CD4-positive, alpha-beta memory T cell (primary cell): ENCODE measurements at regions not wholly inside any gene's neighbourhood (a gene's known extent, or its start where the extent isn't known, plus 50 kb on each side); places are given as distances from the start of the nearest gene placed in this dataset.
"Not testable (repeated sequence)": the region's sequence is repeated elsewhere in the genome, so short reads cannot be mapped to it uniquely, and the experiment has no call there.

Experiments used
- CTCF ChIA-PET: fragments of 350-600 bp; sonication (Branson Sonifier 250); formaldehyde crosslinking; loops from one replicate; lab custom pipeline; 2021; ENCODE audit warnings: inconsistent platforms; ENCODE audit not compliant: partially characterized antibody; lab: Charles Lee
- POLR2A ChIA-PET: fragments of 350-600 bp; sonication (Branson Sonifier 250); formaldehyde crosslinking; loops from one replicate; lab custom pipeline; 2021; ENCODE audit not compliant: partially characterized antibody; lab: Charles Lee
- DNase-seq, 5 donors: peaks; one replicate each; pipeline versions ENCODE4 v3.0.0 to v3.0.0-alpha.2; 2020 to 2022; ENCODE audit warnings: mixed read lengths in 1 of 5
- H3K27ac ChIP-seq: one replicate; pipeline ENCODE4 v1.7.0; 2013; ENCODE audit warnings: low read depth, low read length
- H3K27me3 ChIP-seq: 2 replicates; pipeline ENCODE4 v1.7.0; 2013; ENCODE audit warnings: mild to moderate bottlenecking, low read length, moderate library complexity; ENCODE audit not compliant: insufficient read depth
- H3K36me3 ChIP-seq: 2 replicates; pipeline ENCODE4 v1.7.0; 2013; ENCODE audit warnings: mild to moderate bottlenecking, low read length, moderate library complexity; ENCODE audit not compliant: insufficient read depth
- H3K4me1 ChIP-seq: 2 replicates; pipeline ENCODE4 v1.7.0; 2013; ENCODE audit warnings: mild to moderate bottlenecking, low read length, moderate library complexity; ENCODE audit not compliant: insufficient read depth
- H3K4me3 ChIP-seq, 2 donors: one replicate each; pipeline ENCODE4 v1.7.0; 2013; ENCODE audit warnings: low read length in 2 of 2, mild to moderate bottlenecking in 1 of 2
- H3K9me3 ChIP-seq, 2 donors: one replicate each; pipeline ENCODE4 v1.7.0; 2013; ENCODE audit warnings: low read length in 2 of 2, control low read depth in 1 of 2; ENCODE audit not compliant: control insufficient read depth in 1 of 2
- H3K27ac Mint-ChIP-seq, 7 donors: one replicate each; pipeline ENCODE4 v1.8.0; 2020 to 2021; ENCODE audit warnings: mixed read lengths in 7 of 7, mild to moderate bottlenecking in 6 of 7, inconsistent platforms in 3 of 7, moderate library complexity in 3 of 7
- H3K27me3 Mint-ChIP-seq, 2 donors: one replicate each; pipeline ENCODE4 v1.8.0; 2020 to 2021; ENCODE audit warnings: mixed read lengths in 2 of 2
- H3K36me3 Mint-ChIP-seq, 2 donors: one replicate each; pipeline ENCODE4 v1.8.0; 2020 to 2021; ENCODE audit warnings: mixed read lengths in 2 of 2, inconsistent platforms in 1 of 2, mild to moderate bottlenecking in 1 of 2
- H3K4me1 Mint-ChIP-seq, 4 donors: one replicate each; pipeline ENCODE4 v1.8.0; 2020 to 2021; ENCODE audit warnings: mixed read lengths in 4 of 4, mild to moderate bottlenecking in 1 of 4
- H3K4me3 Mint-ChIP-seq, 8 donors: one replicate each; pipeline ENCODE4 v1.8.0; 2020 to 2021; ENCODE audit warnings: mixed read lengths in 8 of 8, mild to moderate bottlenecking in 7 of 8, moderate library complexity in 6 of 8, inconsistent platforms in 3 of 8
- H3K9me3 Mint-ChIP-seq, 8 donors: one replicate each; pipeline ENCODE4 v1.8.0; 2020 to 2021; ENCODE audit warnings: mixed read lengths in 8 of 8, mild to moderate bottlenecking in 5 of 8, inconsistent platforms in 3 of 8, moderate library complexity in 1 of 8
- intact Hi-C: fragments of 100-400 bp; cut with micrococcal nuclease; formaldehyde crosslinking; loops from one replicate; pipeline ENCODE4 v1.15.1; 2023

DNA sequence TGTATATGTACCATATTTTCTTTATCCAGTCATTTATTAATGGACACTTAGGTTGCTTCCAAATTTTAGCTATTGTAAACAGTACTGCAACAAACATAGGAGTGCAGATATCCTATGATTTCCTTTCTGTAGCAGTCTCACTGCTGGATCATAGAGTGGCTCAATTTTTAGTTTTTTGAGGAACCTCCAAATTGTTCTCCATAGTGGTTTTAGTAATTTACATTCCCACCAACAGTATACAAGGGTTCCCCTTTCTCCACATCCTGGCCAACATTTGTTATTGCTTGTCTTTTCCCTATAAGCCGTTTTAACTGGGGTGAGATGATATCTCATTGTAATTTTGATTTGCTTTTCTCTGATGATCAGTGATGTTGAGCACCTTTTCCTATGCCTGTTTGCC, 114.3 kb downstream of the TMEM17 start:
- Mint-ChIP-seq H3K4me1 (no peaks in the 10 kb centered on the region), H3K27ac (no peak overlapping the region), H3K27me3 (peaks cover 3 to 11% of the 10 kb centered on the region in 2 donors), H3K9me3 (peaks cover 0 to 7% (median under 1%) of the 10 kb centered on the region in 8 donors), H3K4me3 (no peak overlapping the region), H3K36me3 (no peaks in the 10 kb centered on the region)
- CTCF ChIA-PET = no interaction called here
- intact Hi-C loops = no loop called here
- no peaks in the 10 kb centered on the region for H3K36me3 ChIP-seq
- H3K9me3 ChIP-seq = no peaks in the 10 kb centered on the region
- POLR2A ChIA-PET = no interaction called here
- DNase-seq = no peak
- H3K4me1 ChIP-seq = no peaks in the 10 kb centered on the region
- H3K27me3 ChIP-seq = no peaks in the 10 kb centered on the region
- H3K27ac ChIP-seq = no peak overlapping the region
- no peak overlapping the region for H3K4me3 ChIP-seq

DNA sequence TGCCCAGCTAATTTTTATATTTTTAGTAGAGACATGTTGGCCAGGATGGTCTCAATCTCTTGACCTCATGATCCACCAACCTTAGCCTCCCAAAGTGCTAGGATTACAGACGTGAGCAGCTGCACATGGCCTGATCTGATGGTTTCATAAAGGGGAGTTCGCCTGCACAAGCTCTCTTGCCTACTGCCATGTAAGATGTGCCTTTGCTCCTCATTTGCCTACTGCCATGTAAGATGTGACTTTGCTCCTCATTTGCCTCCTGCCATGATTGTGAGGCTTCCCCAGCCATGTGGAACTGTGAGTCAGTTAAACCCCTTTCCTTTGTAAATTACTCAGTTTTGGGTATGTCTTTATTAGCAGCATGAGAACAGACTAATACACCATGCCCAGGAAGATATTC, 119.6 kb downstream of the TMEM17 start:
- H3K4me3 Mint-ChIP-seq, intact Hi-C loops, H3K4me3 ChIP-seq, H3K9me3 ChIP-seq, H3K27ac ChIP-seq, H3K27me3 ChIP-seq, DNase-seq, H3K4me1 ChIP-seq, H3K36me3 ChIP-seq, H3K27ac Mint-ChIP-seq, H3K36me3 Mint-ChIP-seq, POLR2A ChIA-PET, CTCF ChIA-PET, H3K27me3 Mint-ChIP-seq, H3K4me1 Mint-ChIP-seq: not testable (repeated sequence)
- peaks cover 2 to 11% (median 4%) of the 10 kb centered on the region in 8 donors for H3K9me3 Mint-ChIP-seq

DNA sequence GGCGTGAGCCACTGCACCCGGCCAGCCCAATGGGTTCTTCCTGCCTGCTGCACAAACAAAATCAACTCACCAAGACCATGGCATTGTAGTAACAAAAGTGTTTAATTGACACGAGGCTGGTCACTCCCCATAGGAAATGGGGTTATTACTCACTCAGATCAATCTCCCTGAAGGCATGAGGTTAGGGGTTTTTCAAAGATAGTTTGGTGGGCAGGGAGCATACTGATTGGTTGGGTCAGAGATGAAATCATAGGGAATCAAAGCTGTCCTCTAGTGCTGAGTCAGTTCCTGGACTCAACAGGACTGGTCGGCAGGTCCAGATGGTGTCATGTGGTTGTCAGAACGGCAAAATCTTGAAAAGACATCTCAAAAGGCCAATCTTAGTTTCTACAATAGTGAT, 122.1 kb downstream of the TMEM17 start:
- H3K27ac Mint-ChIP-seq = no peak overlapping the region
- H3K9me3 Mint-ChIP-seq = peaks cover 2 to 11% (median 4%) of the 10 kb centered on the region in 8 donors
- H3K27ac ChIP-seq = no peak overlapping the region
- DNase-seq = no peak
- H3K4me1 ChIP-seq = no peaks in the 10 kb centered on the region
- H3K4me3 ChIP-seq = no peak overlapping the region
- peaks cover 0 to 3% of the 10 kb centered on the region in 2 donors for H3K27me3 Mint-ChIP-seq
- H3K4me1 Mint-ChIP-seq = peaks cover 0 to 2% (median 0%) of the 10 kb centered on the region in 4 donors
- H3K36me3 ChIP-seq = no peaks in the 10 kb centered on the region
- H3K36me3 Mint-ChIP-seq = no peaks in the 10 kb centered on the region
- POLR2A ChIA-PET = no interaction called here
- CTCF ChIA-PET = no interaction called here
- no peak overlapping the region for H3K4me3 Mint-ChIP-seq
- H3K9me3 ChIP-seq = no peaks in the 10 kb centered on the region
- intact Hi-C loops = no loop called here
- no peaks in the 10 kb centered on the region for H3K27me3 ChIP-seq

DNA sequence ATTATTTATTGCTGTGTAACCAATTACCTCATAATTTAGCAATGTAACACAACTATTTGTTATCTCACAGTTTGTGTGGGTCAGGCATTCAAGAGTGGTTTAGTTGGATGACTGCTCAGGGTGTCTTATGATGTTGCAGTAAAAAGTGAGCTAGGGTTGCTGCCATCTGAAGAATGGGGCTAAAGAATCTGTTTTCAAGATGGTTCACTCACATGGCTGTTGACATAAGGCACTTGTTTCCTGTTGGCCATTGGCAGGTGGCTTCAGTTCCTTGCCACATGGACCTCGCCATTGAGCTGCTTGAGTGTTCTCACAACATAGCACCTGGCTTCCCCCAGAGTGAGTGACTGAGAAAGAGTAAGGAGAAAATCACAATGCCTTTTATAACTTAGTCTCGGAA, 123.2 kb downstream of the TMEM17 start:
- Histone ChIP-seq H3K27me3 (no peaks in the 10 kb centered on the region), H3K36me3 (no peaks in the 10 kb centered on the region), H3K27ac (no peak overlapping the region), H3K4me3 (no peak overlapping the region), H3K4me1 (no peaks in the 10 kb centered on the region), H3K9me3 (no peaks in the 10 kb centered on the region)
- intact Hi-C loops = no loop called here
- no peak for DNase-seq
- Mint-ChIP-seq H3K9me3 (peaks cover 2 to 11% (median 4%) of the 10 kb centered on the region in 8 donors), H3K4me3 (no peak overlapping the region), H3K4me1 (peaks cover 0 to 2% (median 0%) of the 10 kb centered on the region in 4 donors), H3K27ac (no peak overlapping the region), H3K36me3 (no peaks in the 10 kb centered on the region), H3K27me3 (peaks cover 0 to 2% of the 10 kb centered on the region in 2 donors)
- ChIA-PET CTCF (no interaction called here), POLR2A (no interaction called here)

DNA sequence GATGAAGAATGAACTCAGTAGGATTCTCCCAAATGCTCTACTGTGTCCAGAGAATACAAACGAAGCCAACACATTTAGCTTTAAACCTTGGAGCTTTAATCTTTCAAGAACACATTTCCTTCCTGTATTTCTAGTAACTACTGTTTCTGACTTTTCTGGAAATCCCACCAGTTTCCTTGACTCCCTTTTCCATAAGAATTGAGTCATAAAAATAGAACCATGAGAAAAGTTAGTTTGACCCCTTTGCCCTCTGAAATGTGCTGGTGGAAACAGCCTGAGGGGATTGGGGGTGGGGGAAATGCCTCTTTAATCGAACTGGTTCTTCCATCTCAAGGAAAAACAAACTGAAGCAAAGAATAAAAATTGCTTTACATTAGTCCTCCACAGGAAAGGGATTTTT, 123.9 kb downstream of the TMEM17 start:
- peak overlapping the region in 1 of 7 donors; percentile 22 for H3K27ac Mint-ChIP-seq

DNA sequence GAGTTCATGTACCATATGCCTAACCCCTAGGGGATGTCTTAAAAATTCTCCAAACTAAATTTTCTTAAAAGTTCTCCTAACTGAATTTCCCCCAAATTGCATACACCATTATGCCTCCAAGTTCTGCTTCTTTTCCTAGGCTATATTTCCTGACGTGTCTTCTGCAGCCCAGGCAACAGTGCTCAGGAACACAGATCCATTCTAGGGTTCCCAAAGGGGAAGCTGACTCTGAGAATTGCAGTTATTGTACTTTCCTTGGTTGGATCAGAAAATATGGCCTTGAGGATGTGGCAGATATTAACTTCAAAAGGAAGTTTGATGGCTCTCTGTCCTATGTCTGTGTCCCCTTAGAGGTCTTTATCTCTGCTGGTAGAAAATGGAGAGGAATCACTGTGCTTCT, 124.3 kb downstream of the TMEM17 start:
- H3K4me3 ChIP-seq = no peak overlapping the region
- Mint-ChIP-seq H3K36me3 (no peaks in the 10 kb centered on the region), H3K27me3 (peaks cover 0 to 2% of the 10 kb centered on the region in 2 donors), H3K4me3 (no peak overlapping the region), H3K4me1 (peaks cover 0 to 2% (median 0%) of the 10 kb centered on the region in 4 donors), H3K27ac (peak overlapping the region in 1 of 7 donors; percentile 22), H3K9me3 (peaks cover 2 to 8% (median 3%) of the 10 kb centered on the region in 8 donors)
- no peaks in the 10 kb centered on the region for H3K36me3 ChIP-seq
- no peaks in the 10 kb centered on the region for H3K27me3 ChIP-seq
- no peaks in the 10 kb centered on the region for H3K4me1 ChIP-seq
- DNase-seq = no peak
- ChIA-PET POLR2A (no interaction called here), CTCF (no interaction called here)
- no peaks in the 10 kb centered on the region for H3K9me3 ChIP-seq
- no peak overlapping the region for H3K27ac ChIP-seq
- intact Hi-C loops = no loop called here

More for the DNA sequence above, 123.9 kb downstream of the TMEM17 start:
- H3K4me3 ChIP-seq = no peak overlapping the region
- H3K36me3 Mint-ChIP-seq = no peaks in the 10 kb centered on the region
- H3K27me3 ChIP-seq = no peaks in the 10 kb centered on the region
- H3K27me3 Mint-ChIP-seq = peaks cover 0 to 2% of the 10 kb centered on the region in 2 donors
- H3K27ac ChIP-seq = no peak overlapping the region
- no peaks in the 10 kb centered on the region for H3K9me3 ChIP-seq
- peaks cover 2 to 9% (median 4%) of the 10 kb centered on the region in 8 donors for H3K9me3 Mint-ChIP-seq
- intact Hi-C loops = no loop called here
- no peaks in the 10 kb centered on the region for H3K4me1 ChIP-seq
- peaks cover 0 to 2% (median 0%) of the 10 kb centered on the region in 4 donors for H3K4me1 Mint-ChIP-seq
- ChIA-PET CTCF (no interaction called here), POLR2A (no interaction called here)
- no peak overlapping the region for H3K4me3 Mint-ChIP-seq
- no peaks in the 10 kb centered on the region for H3K36me3 ChIP-seq
- no peak for DNase-seq

DNA sequence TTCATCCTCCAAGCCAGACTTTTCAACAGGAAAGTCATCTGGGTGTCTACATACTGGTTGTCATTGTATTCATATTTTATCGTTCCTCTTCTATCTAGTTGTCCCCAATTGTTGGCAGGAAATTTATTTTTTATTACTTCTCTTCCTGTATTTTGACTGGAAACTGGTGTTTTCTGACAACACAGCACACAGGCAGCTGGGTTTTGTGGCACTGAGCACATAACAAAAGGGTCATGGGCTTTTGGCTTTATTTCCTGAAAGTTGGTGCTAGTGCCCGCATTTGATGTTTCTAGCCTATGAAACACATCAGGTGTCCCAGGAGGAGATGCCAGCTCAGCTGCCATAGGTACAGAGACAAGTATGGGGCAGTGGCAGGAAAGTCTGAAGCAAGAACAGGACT, 126.4 kb downstream of the TMEM17 start:
- Histone ChIP-seq H3K36me3 (no peaks in the 10 kb centered on the region), H3K4me3 (no peak overlapping the region), H3K4me1 (no peaks in the 10 kb centered on the region), H3K27me3 (no peaks in the 10 kb centered on the region), H3K9me3 (no peaks in the 10 kb centered on the region), H3K27ac (no peak overlapping the region)
- POLR2A ChIA-PET = no interaction called here
- Mint-ChIP-seq H3K27me3 (no peaks in the 10 kb centered on the region), H3K27ac (no peak overlapping the region), H3K4me1 (peaks cover 0 to 2% (median 0%) of the 10 kb centered on the region in 4 donors), H3K9me3 (peaks cover 0 to 2% (median 0%) of the 10 kb centered on the region in 8 donors), H3K4me3 (no peak overlapping the region), H3K36me3 (no peaks in the 10 kb centered on the region)
- intact Hi-C loops = no loop called here
- DNase-seq = no peak
- CTCF ChIA-PET = no interaction called here

DNA sequence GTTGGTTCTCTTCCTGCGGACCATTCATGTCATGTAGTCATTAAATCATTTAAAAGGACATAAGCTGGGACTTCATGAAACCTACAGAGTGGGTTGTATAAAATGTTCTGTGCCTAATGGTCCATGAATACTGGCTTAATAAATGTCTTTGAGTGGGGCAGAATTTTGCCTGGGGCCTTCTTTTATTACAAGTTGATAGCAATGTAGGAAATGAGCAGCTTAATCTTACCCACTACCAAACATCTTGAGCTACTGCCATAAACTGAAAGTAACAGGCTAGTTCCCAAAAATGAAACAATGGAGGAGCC, 130.9 kb downstream of the TMEM17 start:
- Histone ChIP-seq H3K4me1 (no peaks in the 10 kb centered on the region), H3K4me3 (no peak overlapping the region), H3K9me3 (no peaks in the 10 kb centered on the region), H3K36me3 (no peaks in the 10 kb centered on the region), H3K27me3 (no peaks in the 10 kb centered on the region), H3K27ac (no peak overlapping the region)
- intact Hi-C loops = no loop called here
- Mint-ChIP-seq H3K36me3 (no peaks in the 10 kb centered on the region), H3K4me1 (no peaks in the 10 kb centered on the region), H3K4me3 (no peak overlapping the region), H3K27me3 (peaks cover 0 to 3% of the 10 kb centered on the region in 2 donors), H3K9me3 (peaks cover 4 to 11% (median 8%) of the 10 kb centered on the region in 8 donors), H3K27ac (no peak overlapping the region)
- DNase-seq = no peak
- ChIA-PET CTCF (no interaction called here), POLR2A (no interaction called here)
